Gastrocnemius medialis (tissue), 4 donors: ENCODE measurements at regions not wholly inside any gene's neighbourhood (a gene's known extent, or its start where the extent isn't known, plus 50 kb on each side); places are given as distances from the start of the nearest gene placed in this dataset.

Experiments
- POLR2A ChIP-seq, 2 donors: fragments of 450-650 bp; IDR thresholded peaks; one replicate each; pipeline ENCODE4 v1.6.1; 2017; ENCODE audit warnings: antibody characterized with exemption in 2 of 2, mild to moderate bottlenecking in 2 of 2, moderate library complexity in 2 of 2
- TF ChIP-seq, protein P1 (sequence below), 5 experiments: fragments of 450-650 bp in 3 of 5; fragments of 200-600 bp in 2 of 5; sonication (generic) in 2 of 5; IDR thresholded peaks in 4 of 5; conservative IDR thresholded peaks in 1 of 5; 1 replicate in 4 of 5; 2 replicates in 1 of 5; pipeline ENCODE4 v1.5.1; 2016 to 2019; ENCODE audit warnings: antibody characterized with exemption in 5 of 5, mild to moderate bottlenecking in 3 of 5, moderate library complexity in 3 of 5

DNA sequence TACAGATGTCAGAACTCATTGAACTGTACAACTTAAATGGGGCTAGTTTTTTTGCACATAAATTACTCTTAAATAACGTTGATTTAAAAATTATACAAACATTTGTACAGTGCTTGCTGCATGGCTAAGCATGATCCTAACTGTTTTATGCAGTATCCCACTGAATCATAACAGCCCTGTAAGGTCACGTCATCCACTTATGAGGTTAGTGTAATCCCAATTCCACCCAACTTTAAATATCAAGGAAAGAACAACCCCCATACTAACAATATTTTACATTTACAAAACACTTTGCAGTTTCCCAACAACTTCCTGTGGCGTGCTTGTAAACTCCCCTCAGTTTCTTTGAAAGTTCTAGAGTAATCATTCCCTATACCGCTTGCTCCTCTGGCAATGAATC, 190.1 kb upstream of the SALL1 start:
- TF ChIP-seq POLR2A (IDR thresholded peaks at IDR 0.05): no peak
- TF ChIP-seq, protein P1, sequence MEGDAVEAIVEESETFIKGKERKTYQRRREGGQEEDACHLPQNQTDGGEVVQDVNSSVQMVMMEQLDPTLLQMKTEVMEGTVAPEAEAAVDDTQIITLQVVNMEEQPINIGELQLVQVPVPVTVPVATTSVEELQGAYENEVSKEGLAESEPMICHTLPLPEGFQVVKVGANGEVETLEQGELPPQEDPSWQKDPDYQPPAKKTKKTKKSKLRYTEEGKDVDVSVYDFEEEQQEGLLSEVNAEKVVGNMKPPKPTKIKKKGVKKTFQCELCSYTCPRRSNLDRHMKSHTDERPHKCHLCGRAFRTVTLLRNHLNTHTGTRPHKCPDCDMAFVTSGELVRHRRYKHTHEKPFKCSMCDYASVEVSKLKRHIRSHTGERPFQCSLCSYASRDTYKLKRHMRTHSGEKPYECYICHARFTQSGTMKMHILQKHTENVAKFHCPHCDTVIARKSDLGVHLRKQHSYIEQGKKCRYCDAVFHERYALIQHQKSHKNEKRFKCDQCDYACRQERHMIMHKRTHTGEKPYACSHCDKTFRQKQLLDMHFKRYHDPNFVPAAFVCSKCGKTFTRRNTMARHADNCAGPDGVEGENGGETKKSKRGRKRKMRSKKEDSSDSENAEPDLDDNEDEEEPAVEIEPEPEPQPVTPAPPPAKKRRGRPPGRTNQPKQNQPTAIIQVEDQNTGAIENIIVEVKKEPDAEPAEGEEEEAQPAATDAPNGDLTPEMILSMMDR (IDR thresholded peaks at IDR 0.05 in 4 of 5, conservative IDR thresholded peaks at IDR 0.05 in 1 of 5): no peak
